ENCODE measurements at regions not wholly inside any gene's neighbourhood (a gene's known extent, or its start where the extent isn't known, plus 50 kb on each side); places are given as distances from the start of the nearest gene placed in this dataset.

DNA sequence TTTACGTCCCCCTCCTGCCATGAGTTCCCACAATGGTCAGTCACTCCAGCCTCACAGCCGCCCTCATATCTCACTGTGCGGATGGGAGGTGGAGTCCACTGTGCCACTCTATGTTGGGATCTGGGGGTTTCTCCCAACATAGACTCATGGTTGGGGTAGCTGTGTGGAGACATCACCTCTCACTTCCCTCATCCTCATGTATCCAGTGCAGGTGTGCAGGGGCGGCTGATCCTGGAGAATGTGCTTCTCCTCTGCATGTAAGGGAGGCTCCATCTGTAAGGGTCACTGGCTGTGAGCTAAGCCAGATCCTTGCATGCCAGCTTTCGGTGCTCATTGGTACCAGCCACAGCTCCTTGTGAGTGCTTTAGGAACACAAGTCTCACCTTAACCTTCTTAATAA is 400.8 kb downstream of the CDH26 start:
- TF ChIP-seq CTCF (conservative IDR thresholded peaks at IDR 0.05; ENCODE audit: low read length) (no peak), EZH2phosphoT487 (IDR thresholded peaks at IDR 0.05; ENCODE audit: borderline replicate concordance, low read depth, low read length) (no peak)

All from OCI-LY7 (cell line).